Stimulated activated CD8-positive, alpha-beta memory T cell treated with anti-CD3 and anti-CD28 coated beads, Interleukin-7, amount 100 ng/mL, for 48 hours (primary cell): ENCODE measurements at regions not wholly inside any gene's neighbourhood (a gene's known extent, or its start where the extent isn't known, plus 50 kb on each side); places are given as distances from the start of the nearest gene placed in this dataset.

Experiments used
- DNase-seq, 2 donors: peaks; one replicate each; pipeline ENCODE4 v3.0.0-alpha.2; 2020; ENCODE audit warnings: low read depth in 1 of 2; ENCODE audit errors: extremely low read depth in 1 of 2

- DNase-seq = no peak
Observed at GRCh38 chr5:162323466-162323865, 255.9 kb downstream of the GABRG2 start.

GRCh38 chr5:162324328-162324727, 256.8 kb downstream of the GABRG2 start:
- DNase-seq = no peak

- no peak for DNase-seq
Observed at GRCh38 chr5:162325143-162325727, 257.7 kb downstream of the GABRG2 start.

GRCh38 chr5:162334944-162335343, 267.4 kb downstream of the GABRG2 start:
- no peak for DNase-seq

GRCh38 chr5:162360373-162360931, 292.9 kb downstream of the GABRG2 start:
- DNase-seq = no peak

- DNase-seq = no peak
Observed at GRCh38 chr5:162372256-162372655, 304.7 kb downstream of the GABRG2 start.

- DNase-seq = no peak
Observed at GRCh38 chr5:162377895-162378294, 310.3 kb downstream of the GABRG2 start.

- DNase-seq = no peak
Observed at GRCh38 chr5:162382839-162383238, 315.3 kb downstream of the GABRG2 start.

GRCh38 chr5:162384225-162384624, 316.7 kb downstream of the GABRG2 start:
- DNase-seq = no peak

- DNase-seq = no peak
Observed at GRCh38 chr5:162391833-162392232, 324.3 kb downstream of the GABRG2 start.

GRCh38 chr5:162392336-162392735, 324.8 kb downstream of the GABRG2 start:
- no peak for DNase-seq

- DNase-seq = no peak
Observed at GRCh38 chr5:162393534-162393933, 326.0 kb downstream of the GABRG2 start.

GRCh38 chr5:162407614-162408013, 340.0 kb downstream of the GABRG2 start:
- DNase-seq = no peak

GRCh38 chr5:162410365-162410764, 342.8 kb downstream of the GABRG2 start:
- DNase-seq = no peak

GRCh38 chr5:162429142-162429541, 361.6 kb downstream of the GABRG2 start:
- no peak for DNase-seq

- DNase-seq = no peak
Observed at GRCh38 chr5:162434281-162434680, 366.7 kb downstream of the GABRG2 start.

- no peak for DNase-seq
Observed at GRCh38 chr5:162436055-162436454, 368.5 kb downstream of the GABRG2 start.

GRCh38 chr5:162444129-162444762, 376.7 kb downstream of the GABRG2 start:
- no peak for DNase-seq

- DNase-seq = no peak
Observed at GRCh38 chr5:162456086-162456485, 388.5 kb downstream of the GABRG2 start.

GRCh38 chr5:162466011-162466410, 398.4 kb downstream of the GABRG2 start:
- DNase-seq = no peak

- DNase-seq = no peak
Observed at GRCh38 chr5:162473041-162473714, 405.6 kb downstream of the GABRG2 start.

GRCh38 chr5:162474239-162474638, 406.7 kb downstream of the GABRG2 start:
- no peak for DNase-seq
